ELR (cell line): ENCODE measurements at regions not wholly inside any gene's neighbourhood (a gene's known extent, or its start where the extent isn't known, plus 50 kb on each side); places are given as distances from the start of the nearest gene placed in this dataset.
A peak's percentile ranks its signal among the peaks of the same experiment; 100 is the strongest.

Experiments
- DNase-seq: peaks from one replicate; pipeline ENCODE4 v3.0.0-alpha.2; 2015; ENCODE audit warnings: low read depth

DNA sequence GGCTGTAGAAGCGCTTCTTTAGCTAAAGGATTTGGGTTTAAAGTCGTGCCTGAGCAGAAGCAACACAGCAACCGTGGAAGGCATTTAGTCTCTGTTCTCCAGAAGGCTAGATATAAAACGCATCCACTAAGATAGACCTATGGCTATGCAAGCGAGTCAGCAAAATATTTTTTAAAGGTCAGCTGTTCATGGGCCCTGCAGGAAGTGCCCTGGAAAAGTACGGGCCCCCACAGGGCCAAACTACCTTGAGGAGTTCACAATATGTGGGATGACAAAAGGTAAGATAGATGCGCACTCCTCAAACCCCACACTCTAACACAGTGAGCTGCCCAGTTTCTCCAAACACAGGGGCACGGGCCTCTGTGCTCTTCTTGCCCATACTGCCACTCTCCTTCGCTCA, 261.6 kb downstream of the VPS13C start:
- no peak for DNase-seq

DNA sequence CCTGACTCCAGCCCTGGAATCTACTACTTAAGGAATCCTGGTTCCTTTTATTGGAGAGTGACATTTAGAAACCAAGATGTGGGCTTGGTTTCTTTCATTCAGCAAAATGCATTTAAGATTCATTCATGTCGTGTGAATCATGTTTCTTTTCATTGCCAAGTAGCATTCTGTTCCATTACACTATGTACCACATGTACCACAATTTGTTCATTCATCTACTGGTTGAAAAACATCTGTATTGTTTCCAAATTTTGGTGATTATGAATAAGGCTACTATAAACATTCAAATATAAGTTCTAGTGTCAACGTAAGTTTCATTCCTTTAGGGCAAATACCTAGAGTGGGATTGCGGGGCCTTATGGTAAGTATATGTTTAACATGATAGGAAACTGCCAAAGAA, 264.2 kb downstream of the VPS13C start:
- DNase-seq, result peak; percentile 4

DNA sequence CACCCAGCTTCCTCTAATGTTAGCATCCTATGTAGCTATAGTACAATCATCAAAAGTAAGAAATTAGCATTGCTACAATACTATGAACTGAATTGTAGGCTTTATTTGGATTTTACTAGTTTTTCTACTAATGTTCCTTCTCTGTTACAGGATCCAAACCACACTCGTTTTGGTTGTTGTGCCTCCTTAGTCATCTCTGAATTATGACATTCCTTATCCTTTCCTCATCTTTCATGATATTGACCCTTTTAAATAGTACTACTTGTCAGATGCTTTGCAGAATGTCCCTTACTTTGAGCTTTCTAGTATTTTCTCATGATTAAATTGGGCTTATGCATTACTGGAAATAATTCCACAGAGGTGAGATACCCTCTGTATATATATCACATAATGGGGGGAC, 265.4 kb downstream of the VPS13C start:
- DNase-seq, result peak; percentile 12

DNA sequence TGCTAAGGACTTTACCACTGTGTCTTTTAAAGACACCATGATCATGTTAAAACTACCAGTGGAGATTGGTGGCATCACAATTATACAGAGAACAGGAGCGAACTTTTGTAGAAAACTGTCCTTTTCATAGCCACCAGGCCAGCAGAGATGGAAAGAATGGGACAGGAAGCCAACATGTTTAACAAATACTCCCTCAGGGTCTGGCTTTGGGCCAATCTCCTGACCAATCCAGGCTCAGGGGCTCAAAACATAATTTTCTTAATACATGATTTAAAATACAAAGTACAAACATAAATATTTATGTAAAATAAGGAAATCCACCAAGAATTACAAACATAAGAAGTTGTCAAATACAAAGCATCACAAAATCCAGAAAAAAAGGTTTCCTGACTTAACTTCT, 266.0 kb downstream of the VPS13C start:
- peak; percentile 4 for DNase-seq

DNA sequence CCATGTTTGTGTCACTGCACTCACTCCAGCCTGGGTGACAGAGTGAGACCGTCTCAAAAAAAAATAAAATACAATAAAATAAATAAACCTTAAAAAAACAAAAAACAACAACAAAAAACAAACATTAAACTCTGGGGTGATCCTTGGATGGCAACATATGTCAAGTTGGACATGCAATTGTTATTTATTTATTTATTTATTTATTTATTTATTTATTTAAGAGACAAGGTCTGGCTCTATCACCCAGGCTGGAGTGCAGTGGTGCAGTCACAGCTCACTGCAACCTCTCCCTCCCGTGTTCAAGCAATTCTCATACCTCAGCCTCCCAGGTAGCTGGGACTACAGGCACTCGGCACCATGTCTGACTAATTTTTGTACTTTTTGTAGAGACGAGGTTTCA, 275.5 kb downstream of the VPS13C start:
- no peak for DNase-seq

DNA sequence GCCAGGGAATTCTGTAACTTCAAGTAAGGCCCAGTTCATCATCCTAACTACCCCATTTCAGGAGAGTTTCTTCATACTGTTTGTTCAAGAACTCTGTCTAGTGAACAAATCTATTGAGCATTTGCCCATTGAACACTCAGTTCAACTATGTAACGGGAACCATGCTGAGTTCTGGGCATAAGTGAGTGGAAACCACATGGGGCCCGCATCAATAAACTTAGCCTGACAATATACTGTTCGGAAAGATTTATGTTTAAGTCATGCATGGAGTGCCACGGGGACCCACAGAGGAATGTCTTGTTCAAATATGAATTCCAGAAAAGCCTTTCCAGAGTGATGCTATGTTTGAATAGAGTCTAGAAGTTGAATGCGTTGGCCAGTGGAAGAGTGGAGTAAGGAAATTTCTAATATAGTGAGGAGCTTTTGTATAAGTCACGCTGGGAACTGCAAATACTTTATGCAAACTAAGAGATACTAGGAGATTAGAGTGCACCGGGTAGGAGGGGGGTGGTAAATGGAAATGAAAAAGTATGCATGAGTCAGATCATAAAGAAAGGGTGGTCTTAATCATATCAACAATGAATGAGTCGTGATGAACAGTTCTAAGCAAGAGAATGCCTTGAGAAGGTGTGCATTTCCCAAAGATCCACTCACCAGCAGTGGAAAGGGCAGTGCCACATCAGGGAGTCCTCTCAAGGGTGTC, 279.8 kb downstream of the VPS13C start:
- no peak for DNase-seq

DNA sequence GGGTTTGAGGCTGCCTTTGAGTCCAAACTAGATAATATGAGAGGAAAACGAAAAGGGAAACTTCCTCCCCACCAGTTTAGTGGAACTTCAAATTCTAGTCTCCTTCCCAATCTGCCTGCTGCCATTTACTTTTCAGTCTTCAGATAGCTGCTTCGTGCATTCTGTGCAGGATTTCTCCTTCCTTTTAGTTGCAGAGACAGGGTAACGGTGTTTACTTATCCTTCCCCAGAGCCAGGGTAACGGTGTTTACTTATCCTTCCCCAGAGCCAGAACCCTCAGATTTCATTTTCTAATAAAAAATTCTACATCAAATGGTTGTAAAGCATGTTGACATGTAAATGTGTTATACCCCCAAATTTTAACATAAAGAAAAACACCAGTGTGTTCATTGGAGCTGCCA, 282.6 kb downstream of the VPS13C start:
- DNase-seq, result no peak

DNA sequence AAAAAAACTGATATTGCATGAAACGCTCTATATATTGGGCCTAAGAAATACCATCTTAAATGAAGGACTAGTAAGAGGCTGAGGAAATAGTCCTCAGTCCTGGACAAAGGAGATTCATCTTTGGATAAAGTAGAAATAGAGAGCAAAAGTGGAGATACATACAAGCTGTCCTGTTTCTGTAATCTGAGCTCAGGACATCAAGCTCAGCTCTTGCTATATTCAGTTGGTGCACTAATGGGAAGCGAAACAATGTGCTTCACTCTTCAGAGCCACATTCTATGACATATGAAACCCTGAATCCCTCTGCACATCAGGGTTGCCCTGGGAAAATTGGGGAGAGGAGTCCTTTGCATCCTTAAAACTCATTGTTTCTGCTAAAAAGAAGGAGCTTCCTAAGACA, 290.7 kb downstream of the VPS13C start:
- no peak for DNase-seq

DNA sequence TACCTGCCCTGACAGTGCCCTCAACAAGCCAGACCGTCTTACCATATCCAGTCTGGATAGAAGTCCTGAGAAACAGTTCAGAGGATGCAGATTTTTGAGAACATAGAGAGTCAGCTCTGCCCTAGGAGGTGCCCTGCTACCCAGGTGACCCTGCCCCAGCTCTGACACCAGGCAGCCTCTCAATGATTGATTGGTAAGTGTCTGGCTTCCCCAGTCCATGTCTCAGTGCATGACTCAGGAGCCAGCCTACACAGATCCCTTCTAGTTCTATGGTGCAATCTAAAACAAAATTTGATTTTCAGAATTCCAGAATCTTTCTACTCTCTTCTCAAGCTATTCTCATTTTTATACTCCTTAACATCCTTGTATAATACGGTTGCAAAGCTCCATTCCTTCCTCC, 292.1 kb downstream of the VPS13C start:
- no peak for DNase-seq

DNA sequence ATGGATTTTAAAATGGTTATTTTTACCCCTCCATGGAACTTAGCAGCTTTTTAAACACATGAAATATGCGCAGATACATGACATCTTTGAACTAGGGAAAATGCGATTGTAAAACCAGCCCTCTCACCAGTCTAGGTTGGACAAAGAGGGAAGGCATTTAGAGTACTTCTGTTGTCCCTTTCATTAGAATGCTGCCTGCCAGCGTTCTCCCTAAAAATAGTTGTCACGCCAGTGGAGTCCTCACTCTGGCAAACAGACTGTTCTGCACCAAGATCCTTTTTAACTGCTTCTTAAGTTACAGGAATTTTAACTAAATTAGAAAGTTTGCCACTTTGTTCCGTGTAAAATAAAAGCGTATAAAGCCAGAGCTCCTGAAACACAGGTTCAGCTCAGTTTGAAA, 295.3 kb downstream of the VPS13C start:
- DNase-seq, result no peak

DNA sequence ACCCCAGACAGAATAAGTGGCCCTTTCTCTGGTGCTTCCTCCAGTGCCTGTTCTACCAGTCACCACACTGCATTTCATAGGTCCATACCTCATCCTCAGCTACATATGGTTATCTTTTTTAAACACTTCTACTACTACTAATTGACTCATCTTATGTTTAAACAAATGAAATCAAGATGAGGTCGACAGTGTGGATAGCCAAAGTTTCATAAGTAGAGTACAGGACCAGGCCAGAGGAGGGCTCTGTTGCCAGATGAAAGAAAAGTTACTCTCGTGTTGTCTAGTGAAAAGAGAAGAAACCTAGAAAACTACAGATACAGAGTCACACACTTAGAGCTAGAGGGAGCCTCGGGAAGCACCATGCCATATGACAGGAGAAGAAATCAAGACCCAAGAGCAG, 296.1 kb downstream of the VPS13C start:
- no peak for DNase-seq

DNA sequence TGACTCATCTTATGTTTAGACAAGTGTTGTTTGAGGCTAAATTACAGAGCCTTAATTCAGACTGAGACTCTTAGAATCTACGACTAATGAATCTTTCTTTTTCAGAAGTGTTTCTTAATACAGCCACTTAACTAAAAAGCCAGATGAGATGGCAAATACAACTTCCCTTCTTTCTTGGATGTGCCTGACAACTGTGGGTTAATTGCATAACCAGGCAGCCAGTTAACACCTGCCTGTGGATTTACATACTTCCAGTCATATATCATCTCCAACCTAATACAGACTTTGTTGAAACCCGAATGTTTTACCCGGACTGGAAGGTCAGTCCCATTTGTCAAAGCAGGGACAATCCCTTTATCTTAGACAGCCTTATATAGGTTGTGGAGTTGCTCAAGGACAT, 297.6 kb downstream of the VPS13C start:
- DNase-seq, result no peak

DNA sequence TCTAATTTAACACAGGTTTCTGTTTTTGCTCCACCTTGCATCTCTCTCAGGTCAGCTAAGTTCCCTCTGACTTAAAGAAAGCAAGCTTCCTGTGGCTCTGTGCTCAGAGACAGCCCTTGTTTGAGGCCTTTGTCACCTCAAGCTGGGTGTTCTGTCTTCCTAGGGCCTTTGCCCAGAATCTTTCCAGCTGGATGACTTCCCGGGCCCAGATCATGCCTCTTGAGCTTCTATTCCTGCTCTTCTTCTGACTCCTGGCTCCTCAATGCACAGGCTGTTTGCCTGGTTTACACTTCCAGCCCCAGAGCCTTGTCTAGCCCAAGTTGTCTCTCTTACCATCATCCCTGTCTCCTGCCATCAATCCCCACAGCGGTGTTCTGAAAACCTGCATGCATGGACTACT, 300.6 kb downstream of the VPS13C start:
- DNase-seq, result no peak

DNA sequence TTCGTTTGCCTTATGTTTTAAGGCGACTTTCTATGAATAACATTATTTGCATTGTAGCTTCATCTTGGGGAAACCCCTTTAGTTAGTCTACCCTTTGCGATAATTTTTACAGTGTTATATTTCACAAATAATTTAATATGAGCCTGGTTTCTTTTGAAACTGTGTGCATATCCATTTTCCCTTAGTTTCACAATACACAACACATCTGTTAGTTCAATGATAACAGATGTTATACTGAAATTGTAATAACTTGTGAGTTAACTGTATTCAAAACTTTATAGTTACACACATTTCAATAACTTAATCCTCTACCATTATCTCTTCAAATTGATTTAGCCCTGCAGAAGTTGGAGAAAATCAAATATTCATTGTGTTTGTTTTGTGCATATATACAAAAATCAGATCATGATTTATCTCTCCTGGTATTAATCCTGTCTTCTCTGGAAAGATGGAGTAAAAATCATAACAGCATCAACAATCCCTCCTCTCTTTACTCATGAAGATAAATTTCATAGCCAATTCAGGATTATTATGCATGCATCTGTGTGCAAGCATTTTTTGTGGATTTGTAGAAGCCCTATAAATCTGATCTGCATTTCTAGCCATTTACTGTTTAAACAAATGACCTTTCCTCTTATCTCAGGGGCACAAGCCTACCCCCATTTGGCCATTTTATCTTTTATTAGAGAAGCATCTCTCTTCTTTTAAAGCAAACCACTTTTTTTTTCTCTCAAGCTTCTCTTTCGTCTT, 304.0 kb downstream of the VPS13C start:
- DNase-seq, result no peak

DNA sequence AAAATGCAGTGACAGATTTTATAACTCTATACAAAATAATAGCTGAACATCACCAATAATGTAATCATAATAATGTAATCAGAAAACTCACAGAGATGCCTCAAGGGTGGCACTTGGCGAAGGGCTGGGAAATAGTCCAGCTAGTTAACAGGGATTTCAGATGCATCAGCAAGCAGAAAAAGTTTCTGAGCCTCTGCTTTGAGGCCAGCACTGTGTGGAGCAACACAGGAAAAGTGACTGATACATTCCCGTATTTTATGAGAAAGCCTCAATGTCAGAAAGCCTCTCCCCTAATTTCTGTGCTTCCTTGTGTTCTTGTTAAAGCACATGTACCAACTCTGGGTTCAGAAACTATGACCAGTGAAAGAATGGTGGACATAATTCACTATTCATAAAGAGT, 304.8 kb downstream of the VPS13C start:
- no peak for DNase-seq

DNA sequence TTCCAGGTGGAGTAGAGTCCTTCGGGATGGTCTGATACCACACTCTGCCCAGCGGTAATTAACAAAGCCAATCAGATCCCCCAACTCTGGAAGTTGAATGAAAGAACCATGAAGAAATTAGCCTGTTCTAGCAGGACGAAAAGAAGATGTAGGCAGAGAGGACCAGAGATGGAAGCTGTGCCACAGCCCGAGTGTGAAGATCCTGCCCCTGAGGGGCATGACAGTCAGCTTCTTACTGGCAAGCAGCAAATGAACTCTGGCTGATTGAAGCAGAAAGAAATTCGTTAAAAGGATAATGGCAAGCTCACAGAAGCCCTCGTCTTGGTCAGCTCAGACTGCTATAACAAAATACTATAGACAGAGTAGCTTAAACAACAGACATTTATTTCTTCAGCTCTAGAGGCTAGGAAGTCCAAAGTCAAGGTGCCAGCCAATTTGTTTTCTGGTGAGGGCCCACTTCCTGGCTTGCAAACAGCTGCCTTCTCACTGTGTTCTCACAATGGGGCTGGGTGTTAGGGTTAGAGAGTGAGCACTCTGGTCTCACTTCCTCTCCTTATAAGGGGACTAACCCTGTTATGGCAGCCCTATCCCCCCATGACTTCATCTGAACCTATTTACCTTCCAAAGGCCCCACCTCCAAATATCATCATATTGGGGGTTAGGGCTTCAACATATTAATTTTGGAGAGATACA, 307.1 kb downstream of the VPS13C start:
- DNase-seq, result no peak

DNA sequence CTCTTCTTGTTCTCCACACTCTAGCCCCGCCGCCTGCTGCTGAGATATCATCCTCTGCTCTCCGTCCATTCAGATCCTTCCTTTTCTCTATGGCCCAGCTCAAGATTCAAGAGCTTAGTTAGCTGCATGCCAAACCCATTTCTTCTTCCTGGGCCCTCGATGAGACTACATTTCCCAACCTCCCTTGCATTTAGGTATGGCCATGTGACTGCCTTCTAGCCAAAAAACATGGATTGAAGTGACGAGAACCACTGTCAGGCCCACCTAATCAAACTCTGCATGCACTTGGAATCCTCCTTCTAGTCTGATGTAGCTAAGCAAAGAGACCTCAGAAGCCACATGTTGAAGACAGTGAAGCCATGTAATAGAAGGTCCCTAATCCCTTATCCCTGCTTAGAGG, 308.2 kb downstream of the VPS13C start:
- no peak for DNase-seq

DNA sequence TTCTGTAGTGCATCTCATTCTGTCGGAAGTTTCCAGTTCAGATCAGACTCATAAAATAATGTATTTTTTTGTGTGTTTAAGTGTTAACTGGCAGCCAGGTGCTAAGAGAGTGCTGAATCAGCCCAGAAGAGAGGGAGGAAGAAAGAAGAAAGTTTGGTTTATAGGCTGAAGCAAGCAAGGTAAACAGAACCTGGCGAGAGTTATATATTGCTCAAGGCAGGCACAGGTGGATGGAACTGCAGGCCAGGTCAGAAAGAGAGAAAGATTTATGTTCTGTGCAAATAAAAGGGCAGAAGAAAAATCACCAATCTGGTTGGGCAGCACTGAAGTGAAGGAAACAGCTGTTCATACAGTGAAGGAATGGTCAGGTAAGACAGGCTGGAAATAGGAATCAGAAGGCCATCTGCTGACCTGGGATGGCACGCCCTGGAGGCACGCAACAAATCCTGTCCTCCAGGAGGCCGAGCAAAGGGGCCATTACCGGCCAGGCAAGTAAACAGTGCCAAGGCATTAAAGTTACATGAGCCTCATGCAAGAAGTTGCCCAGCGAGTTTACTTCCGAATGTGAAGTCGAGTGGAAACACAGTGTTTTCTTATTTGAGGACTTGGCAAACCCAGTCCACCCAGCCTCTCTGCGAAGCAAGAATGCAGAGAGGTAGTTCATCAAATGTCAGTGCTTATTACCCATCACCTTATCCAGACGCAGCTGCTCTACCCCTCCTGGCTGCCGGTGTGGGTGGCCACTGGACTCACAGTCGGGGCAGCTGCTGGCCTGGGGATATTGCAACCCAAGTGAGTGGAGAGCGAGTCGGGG, 309.8 kb downstream of the VPS13C start:
- no peak for DNase-seq

DNA sequence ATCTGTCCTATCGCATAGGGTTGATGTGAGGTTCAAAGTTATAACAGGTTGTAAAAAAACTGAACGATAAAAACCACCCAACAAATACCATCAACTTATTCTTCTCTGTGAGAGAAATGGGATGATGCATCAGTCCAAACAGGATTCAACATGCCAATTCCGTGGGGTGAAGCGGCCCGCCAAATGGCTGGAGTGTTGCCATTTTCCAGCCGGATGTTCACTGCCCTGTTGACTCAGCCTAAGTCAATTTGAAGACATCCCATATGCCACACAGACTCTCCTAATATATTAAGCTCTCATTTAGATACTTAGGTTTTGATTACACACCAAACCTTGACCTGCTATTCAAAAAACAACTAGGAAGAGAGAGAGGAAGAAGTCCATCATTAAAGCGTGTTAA, 311.1 kb downstream of the VPS13C start:
- no peak for DNase-seq

DNA sequence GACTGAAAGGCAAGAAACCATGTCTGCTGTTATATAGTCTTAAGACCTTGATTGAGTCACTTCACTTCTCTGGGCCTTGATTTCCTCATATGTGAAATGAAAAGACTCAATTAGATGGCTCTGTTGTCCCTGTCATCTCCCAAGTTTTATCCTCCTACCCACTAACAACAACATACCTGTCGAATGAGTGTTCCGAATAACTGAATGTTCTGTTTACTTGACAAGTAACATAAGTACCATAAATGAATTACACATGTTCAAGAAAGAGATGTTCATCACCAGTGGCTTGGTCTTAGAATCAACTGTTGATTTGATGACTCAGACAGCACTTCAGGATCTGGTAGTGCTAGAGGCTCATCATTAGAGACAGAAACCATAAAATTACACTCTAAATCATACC, 311.7 kb downstream of the VPS13C start:
- DNase-seq, result no peak

DNA sequence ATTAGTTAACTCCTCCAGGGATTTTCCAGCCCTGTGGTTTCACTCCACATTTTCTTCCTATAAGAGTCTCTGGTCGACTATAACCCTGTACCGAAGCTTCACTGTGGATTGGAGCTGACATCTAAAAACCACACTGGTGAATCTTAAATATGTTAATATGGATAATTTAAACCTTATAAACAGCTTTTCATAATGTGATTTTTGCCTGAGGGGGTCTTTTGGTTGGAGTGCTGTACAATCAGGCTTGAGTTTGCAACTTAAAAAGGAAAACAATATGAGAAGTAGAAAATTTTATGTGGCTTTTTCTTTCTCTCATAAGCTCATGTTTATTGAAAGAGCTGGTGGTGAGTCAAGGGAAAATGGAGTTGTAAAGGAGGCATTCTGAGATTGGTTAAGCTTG, 313.7 kb downstream of the VPS13C start:
- no peak for DNase-seq

DNA sequence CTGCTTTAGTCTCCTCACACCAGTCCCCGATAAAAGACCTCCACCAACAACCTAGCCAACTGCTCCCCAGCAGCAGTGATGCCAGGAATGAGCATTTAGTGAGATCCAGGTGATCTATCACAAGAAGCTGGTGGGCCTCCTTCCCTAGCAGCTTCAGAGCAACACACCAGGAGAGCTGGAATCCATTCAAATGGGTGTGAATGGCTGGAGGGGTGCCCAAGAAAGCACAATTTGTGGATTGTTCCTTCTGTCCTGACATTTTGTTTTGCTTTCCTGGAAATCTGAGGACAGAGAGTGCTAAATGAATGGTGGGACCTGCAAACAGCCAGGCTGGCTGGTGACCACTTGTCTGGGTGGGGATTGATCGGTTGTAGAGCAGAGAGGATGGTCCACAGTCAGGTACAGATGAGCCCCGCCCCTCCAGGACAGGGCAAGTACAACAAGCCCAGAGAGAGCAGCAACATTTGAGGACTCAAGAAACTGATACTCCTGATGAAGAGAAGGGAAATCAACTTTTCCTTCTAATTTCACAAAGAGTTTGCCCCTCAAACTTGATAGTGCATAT, 316.8 kb downstream of the VPS13C start:
- DNase-seq, result no peak
